Amygdala (tissue), 56 donors: ENCODE measurements at regions not wholly inside any gene's neighbourhood (a gene's known extent, or its start where the extent isn't known, plus 50 kb on each side); places are given as distances from the start of the nearest gene placed in this dataset.

ENCODE experiments used
- DNase-seq, 56 donors: peaks; one replicate each; lab custom pipeline; 2025; lab: John Stamatoyannopoulos, UW

GRCh38 chr14:26765768-26766520 lies 168.1 kb upstream of the NOVA1 start:
- DNase-seq = peak in 5 of 56 donors; percentile 1 to 9 (median 1)

GRCh38 chr14:26766726-26767125 lies 168.9 kb upstream of the NOVA1 start:
- DNase-seq = no peak

DNA sequence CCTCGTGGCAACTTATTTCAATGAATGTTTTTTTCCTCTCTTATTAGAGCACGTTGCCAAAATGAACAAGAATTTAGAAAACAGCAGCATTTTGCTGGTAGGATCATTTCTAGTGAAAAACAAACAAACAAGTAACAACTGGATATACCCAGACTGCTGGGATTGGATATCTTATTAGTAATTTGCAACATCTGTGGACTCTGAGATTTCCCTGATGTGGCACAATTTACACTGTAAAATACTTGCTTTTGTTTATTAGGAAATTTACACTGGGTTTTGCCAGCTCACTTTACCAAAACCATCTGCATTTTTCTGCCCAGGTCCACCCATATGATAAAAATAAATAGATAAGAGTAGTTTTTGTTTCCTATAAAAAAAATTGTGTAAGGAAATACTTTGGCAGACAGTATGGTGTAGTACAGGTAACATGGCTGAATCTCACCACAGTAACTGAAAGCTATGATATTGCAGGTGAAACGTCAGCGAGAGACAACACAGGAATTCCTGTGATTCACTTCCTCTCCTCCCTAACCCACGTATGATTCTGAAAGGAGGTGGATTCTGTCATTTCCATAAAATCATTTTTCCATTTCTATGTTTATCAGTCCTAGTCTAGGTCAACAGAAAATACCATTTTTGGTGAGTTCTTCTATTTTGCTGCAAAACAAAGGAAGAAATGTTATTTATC lies 176.2 kb upstream of the NOVA1 start:
- DNase-seq = no peak

- DNase-seq = peak in 1 of 56 donors; percentile 7
Observed at GRCh38 chr14:26775765-26776563, 178.1 kb upstream of the NOVA1 start.

DNA sequence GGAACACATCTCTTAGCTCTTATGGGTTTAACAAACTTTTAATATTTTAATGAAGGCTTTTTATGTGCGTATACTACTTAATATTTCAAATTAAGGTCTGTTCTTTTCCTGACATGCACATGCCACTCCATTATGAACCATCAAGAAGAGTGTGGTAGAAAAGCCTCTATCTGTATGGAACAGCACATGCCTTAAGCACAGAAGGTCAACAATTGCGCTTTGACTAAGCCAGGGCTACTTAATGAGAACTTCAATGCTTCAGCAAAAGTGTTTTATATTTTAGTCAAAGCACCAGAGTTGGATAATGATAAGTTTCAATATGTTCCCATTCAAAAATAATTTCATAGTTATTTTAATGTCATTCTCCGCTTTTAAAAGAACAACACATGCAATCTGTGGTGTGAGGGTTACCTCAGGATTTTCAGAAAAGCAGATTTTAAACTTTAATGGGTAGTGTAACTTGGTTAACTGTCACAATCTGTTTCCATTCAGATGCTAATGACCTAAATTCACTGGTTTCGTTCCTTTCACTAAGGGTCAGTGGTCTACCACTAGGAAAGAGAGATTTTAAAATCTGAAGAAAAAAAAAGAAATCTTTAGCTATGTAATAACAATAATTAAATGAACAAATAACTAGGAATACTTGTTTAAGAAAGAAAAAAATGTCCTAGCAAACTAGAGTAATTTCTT lies 193.4 kb upstream of the NOVA1 start:
- no peak for DNase-seq

GRCh38 chr14:26794731-26795130 lies 196.9 kb upstream of the NOVA1 start:
- no peak for DNase-seq

GRCh38 chr14:26808407-26808806 lies 210.6 kb upstream of the NOVA1 start:
- no peak for DNase-seq

DNA sequence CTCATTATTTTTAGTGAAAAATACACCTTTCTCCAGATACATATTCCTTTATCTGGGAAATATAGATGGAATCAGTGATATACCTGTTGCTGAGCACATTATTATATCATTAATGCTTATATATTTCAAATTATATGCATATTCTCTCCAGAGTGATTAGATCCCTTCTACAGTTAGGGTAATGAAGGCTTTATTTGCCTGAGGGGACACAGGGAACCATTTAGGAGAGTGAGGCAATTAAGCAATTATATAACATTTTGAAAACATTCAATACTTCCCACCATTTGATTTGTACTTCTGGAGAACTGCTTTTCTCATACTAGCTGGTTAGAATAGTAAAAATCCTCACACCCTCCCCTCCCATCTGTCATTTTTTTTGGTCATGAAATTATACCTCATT lies 212.8 kb upstream of the NOVA1 start:
- no peak for DNase-seq

GRCh38 chr14:26811756-26812305 lies 214.0 kb upstream of the NOVA1 start:
- DNase-seq = no peak

GRCh38 chr14:26820138-26820537 lies 222.3 kb upstream of the NOVA1 start:
- DNase-seq = no peak

DNA sequence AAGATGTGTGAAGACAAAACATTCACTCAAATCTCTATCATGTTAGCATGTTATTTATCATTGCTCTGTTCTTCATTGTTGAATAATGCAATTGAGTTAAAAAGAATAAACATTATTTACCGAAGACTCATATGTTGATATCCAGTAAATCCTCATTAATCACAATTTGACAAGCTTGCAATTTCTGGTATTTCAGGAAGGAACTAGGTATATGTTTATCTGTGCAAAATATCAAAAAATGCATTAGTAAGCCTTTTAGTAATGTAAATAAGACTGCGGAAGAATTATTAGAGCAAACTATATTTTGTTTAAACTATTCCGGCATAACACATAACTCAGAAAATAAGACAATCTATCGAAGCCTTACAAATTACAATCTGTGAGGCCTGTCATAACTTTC lies 222.7 kb upstream of the NOVA1 start:
- no peak for DNase-seq

- no peak for DNase-seq
Observed at GRCh38 chr14:26828741-26829140, 230.9 kb upstream of the NOVA1 start.

- no peak for DNase-seq
Observed at GRCh38 chr14:26833621-26834176, 235.9 kb upstream of the NOVA1 start.

DNA sequence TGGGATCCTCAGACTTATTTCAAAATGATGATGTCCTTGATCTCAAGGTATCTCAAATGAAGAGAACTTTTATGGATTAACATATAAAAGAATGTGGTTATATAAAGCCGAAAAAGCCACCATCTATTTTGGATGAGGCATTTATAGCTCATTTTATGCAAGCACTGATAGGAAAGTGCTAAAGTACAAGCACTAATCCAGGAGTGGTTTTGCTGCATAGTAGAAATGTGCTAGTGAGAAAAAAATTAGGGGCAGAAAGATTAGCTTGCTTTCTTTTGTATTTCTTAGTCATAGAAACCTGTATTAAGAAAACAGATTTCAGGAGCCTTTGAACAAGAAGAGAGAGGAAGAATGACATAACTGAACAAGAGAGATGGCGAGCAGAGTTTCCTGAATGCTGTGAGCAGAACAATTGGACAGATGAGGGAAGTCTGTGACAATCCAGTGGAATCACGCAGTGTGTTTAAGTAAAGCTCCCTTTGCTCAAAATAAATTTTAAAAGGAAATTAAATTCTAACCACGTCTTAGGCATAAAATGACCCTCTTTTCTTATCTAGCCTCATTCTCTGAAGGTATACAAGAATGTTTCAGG lies 238.2 kb upstream of the NOVA1 start:
- no peak for DNase-seq

DNA sequence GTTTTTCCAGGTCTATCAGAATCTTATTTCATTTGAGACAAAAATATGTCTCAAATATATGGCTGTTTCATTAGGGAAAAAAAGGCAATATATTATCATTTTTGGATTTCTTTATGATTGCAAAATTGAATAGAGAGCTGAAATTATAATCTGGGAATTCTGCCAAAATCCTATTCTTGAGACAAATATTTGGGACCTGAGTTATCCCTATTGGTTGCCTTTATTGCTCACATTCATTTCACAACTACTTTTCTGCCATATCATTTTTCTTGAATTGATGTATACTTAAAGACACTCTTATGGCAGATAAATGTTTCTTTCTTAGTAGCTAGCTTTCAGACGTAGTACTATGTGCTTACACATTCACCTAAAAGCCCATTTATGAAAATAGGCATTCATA lies 241.6 kb upstream of the NOVA1 start:
- no peak for DNase-seq

GRCh38 chr14:26841326-26841725 lies 243.5 kb upstream of the NOVA1 start:
- DNase-seq = no peak

DNA sequence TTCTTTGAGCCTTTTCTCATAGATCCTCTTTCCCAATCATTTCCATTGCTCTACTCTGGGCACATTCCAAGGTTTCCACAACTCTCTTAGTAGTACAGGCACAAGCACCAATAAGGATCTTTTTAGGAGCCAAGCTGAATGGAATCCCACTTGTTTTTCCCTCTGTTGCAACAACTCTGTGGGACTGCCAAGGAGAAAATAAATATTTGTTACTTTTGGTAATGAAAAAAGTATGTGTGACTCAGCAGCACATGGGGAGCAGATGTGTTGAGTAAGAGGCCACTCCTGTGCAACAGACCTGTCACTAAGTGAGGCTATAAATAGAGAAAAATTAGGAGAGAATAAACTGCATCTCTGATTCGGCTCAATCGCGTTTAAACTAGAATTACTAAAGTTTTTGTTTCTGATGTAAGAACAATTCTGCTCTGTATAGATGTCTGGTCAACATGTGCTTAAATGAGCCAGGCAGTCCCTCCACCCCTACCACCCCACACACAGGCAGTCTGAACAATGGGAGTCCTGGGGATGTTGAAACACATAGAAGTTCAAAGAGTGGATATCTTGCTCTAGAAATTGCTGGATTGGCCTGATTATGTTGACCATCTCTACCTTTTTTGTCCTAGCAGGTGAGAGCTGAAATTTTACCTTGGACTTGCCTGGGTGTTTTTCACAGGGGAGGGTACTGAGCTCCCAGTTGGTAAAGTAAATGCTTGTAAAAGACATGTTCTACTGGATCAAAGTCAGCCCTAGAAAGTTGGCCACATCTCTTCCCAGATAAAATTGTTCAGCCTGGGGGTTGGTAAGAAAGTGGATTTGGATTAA lies 244.3 kb upstream of the NOVA1 start:
- DNase-seq = peak in 1 of 56 donors; percentile 16

DNA sequence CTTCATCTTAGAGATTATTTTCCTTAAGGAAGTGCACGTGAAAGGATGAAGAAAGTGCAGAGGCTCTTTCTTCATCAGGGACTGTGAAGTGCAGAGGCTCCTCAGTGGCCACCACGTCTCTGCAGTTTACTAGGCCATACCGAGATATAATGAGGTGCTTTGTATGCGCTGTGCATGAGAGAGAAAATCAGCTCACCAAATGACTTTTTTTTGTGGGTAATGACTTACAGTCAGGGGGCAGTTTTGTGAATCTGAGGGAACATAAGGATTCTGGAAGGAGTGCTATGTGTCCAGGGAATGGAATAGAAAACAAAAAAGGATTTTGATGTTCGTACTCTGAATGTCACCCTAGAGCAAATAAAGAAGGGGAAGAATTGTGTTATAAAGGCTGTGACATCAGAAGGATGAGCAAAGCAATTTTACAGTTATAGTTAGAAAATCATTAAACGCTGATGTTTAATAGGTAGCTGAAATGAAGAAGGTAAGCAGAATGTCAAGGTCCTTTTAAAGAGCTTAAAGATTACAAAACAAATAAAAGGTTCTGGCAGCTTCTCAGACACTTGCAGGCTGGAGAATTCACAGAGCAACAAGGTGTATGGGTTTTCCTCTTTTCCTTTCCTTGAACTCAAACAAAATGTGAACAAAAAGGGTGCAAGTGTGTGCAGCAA lies 247.5 kb upstream of the NOVA1 start:
- no peak for DNase-seq
